ENCODE measurements at regions not wholly inside any gene's neighbourhood (a gene's known extent, or its start where the extent isn't known, plus 50 kb on each side); places are given as distances from the start of the nearest gene placed in this dataset.

DNA sequence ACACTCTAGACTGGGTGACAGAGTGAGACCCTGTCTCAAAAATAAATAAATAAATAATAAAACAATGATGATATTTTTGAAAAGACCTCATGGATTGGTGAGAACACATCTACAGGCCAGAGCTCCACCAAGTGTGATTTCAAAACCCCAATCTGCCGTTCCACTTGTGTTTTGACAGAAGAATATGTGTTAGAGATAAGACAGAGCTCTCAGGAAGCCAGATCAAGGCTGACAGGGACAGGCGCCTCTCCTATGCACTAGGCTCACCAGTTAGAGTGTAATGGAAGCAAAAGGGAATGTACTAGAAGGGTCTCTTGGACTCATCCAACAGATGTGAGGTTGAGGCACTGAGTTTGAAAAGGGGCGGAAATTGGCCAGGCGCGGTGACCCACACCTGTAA, 110.7 kb upstream of the ERRFI1 start:
- Histone ChIP-seq H3F3A (ENCODE audit: insufficient read depth, low read length) (no peaks in the 10 kb centered on the region), H3K79me2 (ENCODE audit: insufficient read depth, low read length) (no peaks in the 10 kb centered on the region), H3K36me3 (ENCODE audit: insufficient read depth, low read length) (no peaks in the 10 kb centered on the region), H3K4me2 (ENCODE audit: low read length) (no peak overlapping the region), H3K4me1 (ENCODE audit: insufficient read depth, low read length, severe bottlenecking) (no peaks in the 10 kb centered on the region), H3K9ac (ENCODE audit: low read length) (no peak overlapping the region), H3K4me3 (ENCODE audit: low read depth, low read length, poor library complexity, severe bottlenecking) (no peak overlapping the region), H2AFZ (ENCODE audit: low read length) (no peak overlapping the region), H3K27ac (ENCODE audit: low read depth, low read length, poor library complexity, severe bottlenecking) (no peak overlapping the region), H3K27me3 (ENCODE audit: insufficient read depth, low read length) (no peaks in the 10 kb centered on the region), H3K9me2 (ENCODE audit: low read depth, low read length) (no peaks in the 10 kb centered on the region), H4K20me1 (ENCODE audit: insufficient read depth, low read length) (no peaks in the 10 kb centered on the region), H3K9me3 (ENCODE audit: low read length) (no peaks in the 10 kb centered on the region)
- TF ChIP-seq, protein P1, sequence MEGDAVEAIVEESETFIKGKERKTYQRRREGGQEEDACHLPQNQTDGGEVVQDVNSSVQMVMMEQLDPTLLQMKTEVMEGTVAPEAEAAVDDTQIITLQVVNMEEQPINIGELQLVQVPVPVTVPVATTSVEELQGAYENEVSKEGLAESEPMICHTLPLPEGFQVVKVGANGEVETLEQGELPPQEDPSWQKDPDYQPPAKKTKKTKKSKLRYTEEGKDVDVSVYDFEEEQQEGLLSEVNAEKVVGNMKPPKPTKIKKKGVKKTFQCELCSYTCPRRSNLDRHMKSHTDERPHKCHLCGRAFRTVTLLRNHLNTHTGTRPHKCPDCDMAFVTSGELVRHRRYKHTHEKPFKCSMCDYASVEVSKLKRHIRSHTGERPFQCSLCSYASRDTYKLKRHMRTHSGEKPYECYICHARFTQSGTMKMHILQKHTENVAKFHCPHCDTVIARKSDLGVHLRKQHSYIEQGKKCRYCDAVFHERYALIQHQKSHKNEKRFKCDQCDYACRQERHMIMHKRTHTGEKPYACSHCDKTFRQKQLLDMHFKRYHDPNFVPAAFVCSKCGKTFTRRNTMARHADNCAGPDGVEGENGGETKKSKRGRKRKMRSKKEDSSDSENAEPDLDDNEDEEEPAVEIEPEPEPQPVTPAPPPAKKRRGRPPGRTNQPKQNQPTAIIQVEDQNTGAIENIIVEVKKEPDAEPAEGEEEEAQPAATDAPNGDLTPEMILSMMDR (IDR thresholded peaks at IDR 0.05; ENCODE audit: low read length), result no peak
- no peak for TF ChIP-seq EZH2 (IDR thresholded peaks at IDR 0.05; ENCODE audit: borderline replicate concordance, low read length)

DNA sequence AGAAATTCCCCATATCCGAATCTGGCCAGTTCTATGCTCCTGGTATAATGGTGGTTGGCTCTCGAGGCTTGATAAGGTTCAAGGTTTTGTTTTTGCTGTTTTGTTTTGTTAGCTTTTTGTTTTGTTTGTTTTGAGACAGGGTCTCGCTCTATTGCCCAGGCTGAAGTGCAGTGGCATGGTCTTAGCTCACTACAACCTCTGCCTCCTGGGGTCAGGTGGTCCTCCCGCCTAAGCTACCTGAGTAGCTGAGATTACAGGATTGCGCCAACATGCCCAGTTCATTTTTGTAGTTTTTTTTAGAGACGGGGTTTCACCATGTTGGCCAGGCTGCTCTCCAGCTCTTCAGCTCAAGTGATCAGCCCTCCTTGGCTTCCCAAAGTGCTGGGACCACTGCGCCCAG, 109.1 kb upstream of the ERRFI1 start:
- no peaks in the 10 kb centered on the region for H3F3A ChIP-seq (ENCODE audit: insufficient read depth, low read length)
- H3K27ac ChIP-seq (ENCODE audit: low read depth, low read length, poor library complexity, severe bottlenecking), result no peak overlapping the region
- no peaks in the 10 kb centered on the region for H3K4me1 ChIP-seq (ENCODE audit: insufficient read depth, low read length, severe bottlenecking)

DNA sequence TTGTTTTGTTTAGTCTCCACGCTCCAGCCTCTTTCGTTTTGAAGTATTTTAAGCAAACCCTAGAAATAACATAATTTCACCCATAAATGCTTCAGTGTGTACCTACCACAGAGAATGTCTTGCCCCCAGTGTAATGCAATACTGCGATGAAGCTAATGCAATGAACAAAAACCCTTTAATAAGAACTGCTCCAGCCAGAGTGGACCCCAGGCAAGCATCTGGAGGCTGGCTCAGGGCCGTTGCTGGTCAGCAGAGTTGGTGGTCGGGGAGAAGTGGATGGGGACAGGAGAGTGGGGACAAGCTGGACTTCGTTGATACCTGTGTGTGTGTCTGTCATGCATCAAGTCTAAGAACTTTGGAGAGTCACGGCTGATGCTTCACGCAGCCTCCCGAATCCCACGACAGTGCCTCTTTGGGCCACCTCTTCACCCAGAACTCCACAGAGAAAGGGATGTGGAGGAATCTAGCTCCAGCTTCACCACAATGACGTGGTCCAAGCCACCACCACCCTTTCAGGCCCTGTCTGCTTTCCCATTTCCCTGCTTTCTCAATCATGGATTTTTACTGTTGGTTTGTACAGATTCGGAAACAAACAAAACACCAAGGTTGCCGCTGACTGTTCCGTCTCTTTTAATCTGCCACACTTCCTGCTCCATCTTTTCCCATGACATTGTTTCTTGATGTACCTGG, 108.6 kb upstream of the ERRFI1 start:
- no peak overlapping the region for H2AFZ ChIP-seq (ENCODE audit: low read length)
- no peaks in the 10 kb centered on the region for H3K4me1 ChIP-seq (ENCODE audit: insufficient read depth, low read length, severe bottlenecking)
- H3K9me2 ChIP-seq (ENCODE audit: low read depth, low read length), result no peaks in the 10 kb centered on the region
- H3K79me2 ChIP-seq (ENCODE audit: insufficient read depth, low read length), result no peaks in the 10 kb centered on the region
- H3K4me3 ChIP-seq (ENCODE audit: low read depth, low read length, poor library complexity, severe bottlenecking), result no peak overlapping the region
- H3K36me3 ChIP-seq (ENCODE audit: insufficient read depth, low read length), result no peaks in the 10 kb centered on the region
- no peaks in the 10 kb centered on the region for H4K20me1 ChIP-seq (ENCODE audit: insufficient read depth, low read length)
- no peak for TF ChIP-seq EZH2 (IDR thresholded peaks at IDR 0.05; ENCODE audit: borderline replicate concordance, low read length)
- TF ChIP-seq, protein P1 (IDR thresholded peaks at IDR 0.05; ENCODE audit: low read length), result no peak
- H3K27ac ChIP-seq (ENCODE audit: low read depth, low read length, poor library complexity, severe bottlenecking), result no peak overlapping the region
- no peaks in the 10 kb centered on the region for H3K27me3 ChIP-seq (ENCODE audit: insufficient read depth, low read length)
- H3K9me3 ChIP-seq (ENCODE audit: low read length), result no peaks in the 10 kb centered on the region
- H3K9ac ChIP-seq (ENCODE audit: low read length), result no peak overlapping the region
- H3K4me2 ChIP-seq (ENCODE audit: low read length), result no peak overlapping the region
- no peaks in the 10 kb centered on the region for H3F3A ChIP-seq (ENCODE audit: insufficient read depth, low read length)

More for the DNA sequence above, 109.1 kb upstream of the ERRFI1 start:
- H3K9me3 ChIP-seq (ENCODE audit: low read length), result no peaks in the 10 kb centered on the region
- H3K4me3 ChIP-seq (ENCODE audit: low read depth, low read length, poor library complexity, severe bottlenecking), result no peak overlapping the region
- no peak overlapping the region for H3K4me2 ChIP-seq (ENCODE audit: low read length)
- no peak overlapping the region for H2AFZ ChIP-seq (ENCODE audit: low read length)
- H3K9ac ChIP-seq (ENCODE audit: low read length), result no peak overlapping the region
- H4K20me1 ChIP-seq (ENCODE audit: insufficient read depth, low read length), result no peaks in the 10 kb centered on the region
- no peaks in the 10 kb centered on the region for H3K9me2 ChIP-seq (ENCODE audit: low read depth, low read length)
- TF ChIP-seq, protein P1 (IDR thresholded peaks at IDR 0.05; ENCODE audit: low read length), result no peak
- TF ChIP-seq EZH2 (IDR thresholded peaks at IDR 0.05; ENCODE audit: borderline replicate concordance, low read length), result no peak
- H3K36me3 ChIP-seq (ENCODE audit: insufficient read depth, low read length), result no peaks in the 10 kb centered on the region
- no peaks in the 10 kb centered on the region for H3K27me3 ChIP-seq (ENCODE audit: insufficient read depth, low read length)
- H3K79me2 ChIP-seq (ENCODE audit: insufficient read depth, low read length), result no peaks in the 10 kb centered on the region
